Body of pancreas (tissue), 4 donors: ENCODE measurements at regions not wholly inside any gene's neighbourhood (a gene's known extent, or its start where the extent isn't known, plus 50 kb on each side); places are given as distances from the start of the nearest gene placed in this dataset.

ENCODE experiments used
- ATAC-seq: fragments of 150-250 bp; one replicate; pipeline ENCODE4 v1.9.1; 2016
- DNase-seq, 4 donors: peaks; one replicate each; pipeline ENCODE4 v3.0.0-alpha.2; 2019
- H3K27ac ChIP-seq, 4 donors: fragments of 200-600 bp; sonication (generic); 1 replicate in 3 of 4; 2 replicates in 1 of 4; pipeline versions ENCODE4 v1.5.1 to v1.6.1; 2016 to 2019; ENCODE audit warnings: mild to moderate bottlenecking in 1 of 4, mixed read lengths in 1 of 4, moderate library complexity in 1 of 4
- H3K27me3 ChIP-seq, 2 donors: fragments of 200-600 bp; sonication (generic); one replicate each; pipeline ENCODE4 v1.6.0; 2016; ENCODE audit warnings: mild to moderate bottlenecking in 1 of 2
- H3K36me3 ChIP-seq, 2 donors: fragments of 200-600 bp; sonication (generic); replicated peaks in 1 of 2; 2 replicates each; pipeline ENCODE4 v1.5.1; 2016; ENCODE audit warnings: low read depth in 2 of 2; ENCODE audit not compliant: insufficient read depth in 1 of 2
- H3K4me1 ChIP-seq: fragments of 200-600 bp; sonication (generic); one replicate; pipeline ENCODE4 v1.6.0; 2016
- H3K4me3 ChIP-seq, 2 donors: fragments of 200-600 bp; sonication (generic); 1 replicate in 1 of 2; 2 replicates in 1 of 2; pipeline ENCODE4 v1.5.1; 2016 to 2019
- H3K9me3 ChIP-seq, 3 donors: fragments of 200-600 bp; sonication (generic); 1 replicate in 2 of 3; 2 replicates in 1 of 3; pipeline ENCODE4 v1.5.1; 2016
- POLR2A ChIP-seq, 3 donors: fragments of 450-650 bp; IDR thresholded peaks; one replicate each; pipeline ENCODE4 v1.6.1; 2016; ENCODE audit warnings: antibody characterized with exemption in 3 of 3, mild to moderate bottlenecking in 2 of 3
- WGBS, 2 donors: methylation state at CpG; one replicate each; pipeline ENCODE4 v1.1.5; 2017; 5-methylcytosine and 5-hydroxymethylcytosine counted together
- intact Hi-C: fragments of 100-400 bp; cut with DNase I; formaldehyde crosslinking; loops from one replicate; pipeline ENCODE4 v1.15.1; 2023
- TF ChIP-seq, protein P1 (sequence below), 7 experiments: fragments of 450-650 bp in 4 of 7; fragments of 200-600 bp in 3 of 7; sonication (generic) in 3 of 7; IDR thresholded peaks; one replicate each; pipeline ENCODE4 v1.5.1; 2016 to 2019; ENCODE audit warnings: antibody characterized with exemption in 7 of 7

DNA sequence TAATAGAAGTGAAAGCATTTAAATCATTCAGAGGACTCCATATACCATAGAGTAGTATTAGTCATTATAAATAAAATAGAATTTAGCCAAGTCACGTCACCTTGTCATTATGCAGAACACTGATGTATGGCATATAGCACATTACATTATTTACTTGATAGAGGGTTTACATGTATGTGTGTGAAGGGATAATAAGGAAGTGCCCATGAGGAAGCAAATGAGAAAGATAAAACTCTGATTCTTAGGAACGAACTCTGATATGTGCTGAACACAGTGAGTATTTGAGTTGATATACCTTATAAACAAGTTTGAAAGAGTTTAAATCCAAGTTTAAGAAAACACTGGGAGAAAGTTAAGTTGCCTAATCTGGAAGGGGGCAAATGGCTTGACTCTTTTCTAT lies 160.5 kb upstream of the NDST3 start:
- Histone ChIP-seq H3K4me3 (no peak overlapping the region), H3K27ac (no peak overlapping the region), H3K4me1 (no peaks in the 10 kb centered on the region), H3K9me3 (no peaks in the 10 kb centered on the region), H3K27me3 (no peaks in the 10 kb centered on the region), H3K36me3 (no peaks in the 10 kb centered on the region)
- intact Hi-C loops, result no loop called here
- TF ChIP-seq, protein P1, sequence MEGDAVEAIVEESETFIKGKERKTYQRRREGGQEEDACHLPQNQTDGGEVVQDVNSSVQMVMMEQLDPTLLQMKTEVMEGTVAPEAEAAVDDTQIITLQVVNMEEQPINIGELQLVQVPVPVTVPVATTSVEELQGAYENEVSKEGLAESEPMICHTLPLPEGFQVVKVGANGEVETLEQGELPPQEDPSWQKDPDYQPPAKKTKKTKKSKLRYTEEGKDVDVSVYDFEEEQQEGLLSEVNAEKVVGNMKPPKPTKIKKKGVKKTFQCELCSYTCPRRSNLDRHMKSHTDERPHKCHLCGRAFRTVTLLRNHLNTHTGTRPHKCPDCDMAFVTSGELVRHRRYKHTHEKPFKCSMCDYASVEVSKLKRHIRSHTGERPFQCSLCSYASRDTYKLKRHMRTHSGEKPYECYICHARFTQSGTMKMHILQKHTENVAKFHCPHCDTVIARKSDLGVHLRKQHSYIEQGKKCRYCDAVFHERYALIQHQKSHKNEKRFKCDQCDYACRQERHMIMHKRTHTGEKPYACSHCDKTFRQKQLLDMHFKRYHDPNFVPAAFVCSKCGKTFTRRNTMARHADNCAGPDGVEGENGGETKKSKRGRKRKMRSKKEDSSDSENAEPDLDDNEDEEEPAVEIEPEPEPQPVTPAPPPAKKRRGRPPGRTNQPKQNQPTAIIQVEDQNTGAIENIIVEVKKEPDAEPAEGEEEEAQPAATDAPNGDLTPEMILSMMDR (IDR thresholded peaks at IDR 0.05), result no peak
- TF ChIP-seq POLR2A (IDR thresholded peaks at IDR 0.05), result no peak
- WGBS, 2 donors, result 60 to 61% methylated on average over 2 of the region's 2 CpGs
- no peak for DNase-seq
- no peak for ATAC-seq

DNA sequence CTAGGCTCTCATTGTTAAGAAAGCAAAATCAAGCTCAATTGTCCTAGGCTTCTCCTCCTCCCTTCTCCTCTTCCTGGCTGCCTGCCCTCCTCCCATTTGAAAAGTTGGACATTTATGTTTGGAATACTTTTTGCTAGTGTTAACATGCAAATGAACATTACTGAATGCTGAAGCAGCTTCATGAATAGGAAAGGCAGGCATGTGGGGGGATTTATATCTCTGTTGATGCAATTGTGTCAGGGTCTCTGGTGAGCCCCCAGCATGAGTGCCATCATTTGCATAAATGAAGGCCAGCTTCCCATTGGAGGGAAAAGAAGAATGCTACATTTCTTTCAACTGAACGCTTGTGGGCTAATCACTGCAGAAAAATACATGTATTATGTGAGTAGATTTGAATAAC lies 160.1 kb upstream of the NDST3 start:
- WGBS, 2 donors, result 62 to 64% methylated on average over 1 of the region's 1 CpG
- no peak for ATAC-seq
- intact Hi-C loops, result no loop called here

DNA sequence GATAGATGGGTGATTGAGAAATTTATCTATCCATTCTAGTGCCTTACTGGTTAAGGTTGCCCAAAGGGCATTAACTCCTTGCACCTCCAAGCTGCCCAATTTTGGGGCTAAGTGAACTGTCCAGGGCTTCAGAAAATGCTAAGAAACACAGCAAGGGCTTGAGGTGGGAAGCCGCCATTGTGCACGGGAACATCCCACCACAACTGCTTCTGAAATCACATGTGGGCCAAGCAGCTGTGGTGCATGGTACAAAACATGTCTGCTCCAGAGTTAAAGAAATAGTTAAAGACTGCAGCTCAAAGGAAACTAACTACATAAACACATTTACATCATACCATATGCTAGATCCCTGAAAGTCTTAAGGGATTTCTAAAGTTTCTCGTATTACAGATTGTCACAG lies 144.3 kb upstream of the NDST3 start:
- DNase-seq (no peak), ATAC-seq (no peak)
- no peaks in the 10 kb centered on the region for H3K4me1 ChIP-seq
- no peak overlapping the region for H3K4me3 ChIP-seq
- intact Hi-C loops, result no loop called here
- no peaks in the 10 kb centered on the region for H3K27me3 ChIP-seq
- 82 to 87% methylated on average over 3 of the region's 3 CpGs for WGBS, 2 donors
- TF ChIP-seq, protein P1 (IDR thresholded peaks at IDR 0.05), result no peak
- no peak for TF ChIP-seq POLR2A (IDR thresholded peaks at IDR 0.05)
- H3K9me3 ChIP-seq, result no peaks in the 10 kb centered on the region
- no peaks in the 10 kb centered on the region for H3K36me3 ChIP-seq
- no peak overlapping the region for H3K27ac ChIP-seq

More for the DNA sequence above, 160.1 kb upstream of the NDST3 start:
- TF ChIP-seq, protein P1 (IDR thresholded peaks at IDR 0.05), result no peak
- no peak for TF ChIP-seq POLR2A (IDR thresholded peaks at IDR 0.05)
- Histone ChIP-seq H3K4me1 (no peaks in the 10 kb centered on the region), H3K36me3 (no peaks in the 10 kb centered on the region), H3K27me3 (no peaks in the 10 kb centered on the region), H3K9me3 (no peaks in the 10 kb centered on the region), H3K27ac (no peak overlapping the region), H3K4me3 (no peak overlapping the region)
- DNase-seq, result no peak

DNA sequence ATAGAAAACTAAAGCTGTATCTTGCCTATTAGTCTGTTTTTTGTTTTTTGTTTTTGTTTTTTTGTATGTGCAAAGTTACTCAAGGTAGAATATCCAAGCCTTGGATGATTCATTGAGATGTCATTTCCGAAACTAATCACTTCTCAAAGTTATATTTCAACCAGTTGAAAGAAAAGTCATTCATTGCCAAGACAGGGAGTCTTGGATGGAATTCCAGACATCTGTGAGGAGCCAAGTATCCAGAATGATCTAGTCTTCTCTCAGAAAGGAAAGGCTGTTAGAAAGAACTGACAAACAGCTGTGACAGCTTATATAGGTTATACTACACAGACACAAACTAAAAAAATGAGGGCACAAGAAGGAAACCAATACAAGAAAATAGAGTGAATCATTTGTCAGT lies 141.1 kb upstream of the NDST3 start:
- 27 to 41% methylated on average over 1 of the region's 1 CpG for WGBS, 2 donors
- Histone ChIP-seq H3K9me3 (no peaks in the 10 kb centered on the region), H3K4me1 (no peaks in the 10 kb centered on the region), H3K27me3 (no peaks in the 10 kb centered on the region), H3K4me3 (no peak overlapping the region), H3K36me3 (no peaks in the 10 kb centered on the region), H3K27ac (no peak overlapping the region)
- intact Hi-C loops, result no loop called here
- TF ChIP-seq, protein P1 (IDR thresholded peaks at IDR 0.05), result no peak
- TF ChIP-seq POLR2A (IDR thresholded peaks at IDR 0.05), result no peak
- DNase-seq (no peak), ATAC-seq (no peak)

DNA sequence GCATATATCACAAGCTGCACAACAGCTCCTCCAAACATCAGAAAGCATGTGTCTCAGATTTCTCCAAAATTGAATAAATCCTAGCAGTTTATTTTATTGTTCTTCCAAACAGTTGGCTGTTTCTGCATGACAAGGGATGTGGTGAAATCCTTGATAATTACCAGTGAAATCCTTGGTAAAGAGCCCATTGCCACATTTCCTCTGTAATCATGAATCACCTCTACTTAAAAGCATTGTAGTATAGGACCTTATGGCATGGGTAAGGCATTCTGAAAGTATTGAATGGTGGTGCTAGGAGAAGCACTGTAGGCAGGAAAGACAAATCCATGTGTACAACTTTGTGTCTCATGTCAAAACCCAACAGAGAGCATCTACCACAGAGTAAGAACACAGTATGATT lies 135.8 kb upstream of the NDST3 start:
- no peak for TF ChIP-seq POLR2A (IDR thresholded peaks at IDR 0.05)
- TF ChIP-seq, protein P1 (IDR thresholded peaks at IDR 0.05), result no peak
- ATAC-seq, result no peak
- H3K27me3 ChIP-seq, result no peaks in the 10 kb centered on the region

More for the DNA sequence above, 135.8 kb upstream of the NDST3 start:
- Histone ChIP-seq H3K36me3 (no peaks in the 10 kb centered on the region), H3K4me1 (no peaks in the 10 kb centered on the region), H3K9me3 (no peaks in the 10 kb centered on the region), H3K4me3 (no peak overlapping the region), H3K27ac (no peak overlapping the region)
- intact Hi-C loops, result no loop called here
- DNase-seq, result no peak
